Keratinocyte (primary cell): ENCODE measurements at regions not wholly inside any gene's neighbourhood (a gene's known extent, or its start where the extent isn't known, plus 50 kb on each side); places are given as distances from the start of the nearest gene placed in this dataset.
"Not testable (repeated sequence)": the region's sequence is repeated elsewhere in the genome, so short reads cannot be mapped to it uniquely, and the experiment has no call there.

Source experiments
- CTCF ChIP-seq, 3 experiments: IDR thresholded peaks in 1 of 3; conservative IDR thresholded peaks in 1 of 3; optimal IDR thresholded peaks in 1 of 3; 2 replicates in 2 of 3; 3 replicates in 1 of 3; pipeline versions ENCODE3 to v1.5.1; 2011; ENCODE audit warnings: low read length in 3 of 3, mild to moderate bottlenecking in 3 of 3, moderate library complexity in 2 of 3, control low read depth in 1 of 3, inconsistent platforms in 1 of 3; ENCODE audit not compliant: insufficient read depth in 2 of 3; ENCODE audit errors: extremely low read depth in 1 of 3
- EZH2 ChIP-seq: IDR thresholded peaks from one replicate; pipeline ENCODE4 v1.6.1; 2012; ENCODE audit warnings: inconsistent platforms, mild to moderate bottlenecking, low read length, moderate library complexity

- not testable (repeated sequence) for TF ChIP-seq CTCF (optimal IDR thresholded peaks at IDR 0.05 in 1 of 3, IDR thresholded peaks at IDR 0.05 in 1 of 3, conservative IDR thresholded peaks at IDR 0.05 in 1 of 3; ENCODE audit: extremely low read depth in 1 of 3, insufficient read depth in 2 of 3, low read length in 3 of 3); EZH2
Observed at GRCh38 chr7:16266470-16266869, 154.9 kb downstream of the CRPPA start.
